Prostate gland (tissue), 2 donors: ENCODE measurements at regions not wholly inside any gene's neighbourhood (a gene's known extent, or its start where the extent isn't known, plus 50 kb on each side); places are given as distances from the start of the nearest gene placed in this dataset.

Source experiments
- DNase-seq: peaks from one replicate; pipeline ENCODE4 v3.0.0-alpha.2; 2019; ENCODE audit warnings: low spot score
- H3K27ac ChIP-seq, 2 donors: fragments of 200-600 bp; sonication (generic); 2 replicates each; pipeline ENCODE4 v1.5.1; 2017 to 2019
- H3K27me3 ChIP-seq: fragments of 200-600 bp; sonication (generic); replicated peaks from 2 replicates; pipeline ENCODE4 v1.5.1; 2019; ENCODE audit not compliant: insufficient read depth
- H3K36me3 ChIP-seq, 2 donors: fragments of 200-600 bp; sonication (generic); 1 replicate in 1 of 2; 2 replicates in 1 of 2; pipeline versions ENCODE4 v1.5.1 to v1.8.1; 2017 to 2019
- H3K4me1 ChIP-seq: fragments of 200-600 bp; sonication (generic); replicated peaks from 2 replicates; pipeline ENCODE4 v1.5.1; 2019
- H3K4me3 ChIP-seq, 2 donors: fragments of 200-600 bp; sonication (generic); 2 replicates each; pipeline ENCODE4 v1.5.1; 2017 to 2019
- H3K9me3 ChIP-seq: fragments of 200-600 bp; sonication (generic); 2 replicates; pipeline ENCODE4 v1.5.1; 2017
- CTCF ChIP-seq, 4 experiments: fragments of 200-600 bp in 2 of 4; fragments of 450-650 bp in 2 of 4; sonication (generic) in 2 of 4; IDR thresholded peaks; 1 replicate in 3 of 4; 2 replicates in 1 of 4; pipeline ENCODE4 v1.5.1; 2016 to 2019; ENCODE audit warnings: antibody characterized with exemption in 4 of 4, mild to moderate bottlenecking in 2 of 4, moderate library complexity in 2 of 4
- POLR2A ChIP-seq: fragments of 450-650 bp; IDR thresholded peaks from one replicate; pipeline ENCODE4 v1.6.1; 2016; ENCODE audit warnings: antibody characterized with exemption, mild to moderate bottlenecking
- POLR2AphosphoS5 ChIP-seq: sonication (generic); formaldehyde crosslinking; IDR thresholded peaks from one replicate; pipeline ENCODE4 v1.6.1; 2017; ENCODE audit warnings: antibody characterized with exemption
- WGBS: methylation state at CpG from one replicate; pipeline ENCODE4 v1.1.5; 2018; 5-methylcytosine and 5-hydroxymethylcytosine counted together
- intact Hi-C: fragments of 100-400 bp; cut with DNase I; formaldehyde crosslinking; loops from one replicate; pipeline ENCODE4 v1.14.2; 2022

- DNase-seq: no peak
- intact Hi-C loops: no loop called here
- no peaks in the 10 kb centered on the region for H3K9me3 ChIP-seq
- WGBS: 80% methylated on average over 2 of the region's 4 CpGs
- H3K27ac ChIP-seq: no peak overlapping the region
- H3K27me3 ChIP-seq: no peaks in the 10 kb centered on the region
- H3K4me1 ChIP-seq: no peaks in the 10 kb centered on the region
- TF ChIP-seq POLR2AphosphoS5: no peak
- no peak for TF ChIP-seq CTCF (IDR thresholded peaks at IDR 0.05)
- TF ChIP-seq POLR2A: no peak
- no peaks in the 10 kb centered on the region for H3K36me3 ChIP-seq
- H3K4me3 ChIP-seq: no peak overlapping the region
Observed at GRCh38 chr22:48696371-48696770, 1131.3 kb downstream of the BRD1 start.

GRCh38 chr22:48695731-48696305 lies 1131.9 kb downstream of the BRD1 start:
- Histone ChIP-seq H3K27ac (no peak overlapping the region), H3K9me3 (no peaks in the 10 kb centered on the region), H3K4me1 (no peaks in the 10 kb centered on the region), H3K27me3 (no peaks in the 10 kb centered on the region), H3K36me3 (no peaks in the 10 kb centered on the region), H3K4me3 (no peak overlapping the region)
- no peak for TF ChIP-seq POLR2AphosphoS5
- no peak for TF ChIP-seq POLR2A
- TF ChIP-seq CTCF (IDR thresholded peaks at IDR 0.05): no peak
- intact Hi-C loops: no loop called here
- 74% methylated on average over 15 of the region's 19 CpGs for whole genome bisulfite sequencing
- DNase-seq: no peak

GRCh38 chr22:48695251-48695650 lies 1132.4 kb downstream of the BRD1 start:
- Histone ChIP-seq H3K27me3 (no peaks in the 10 kb centered on the region), H3K9me3 (no peaks in the 10 kb centered on the region), H3K4me3 (no peak overlapping the region), H3K27ac (no peak overlapping the region), H3K36me3 (no peaks in the 10 kb centered on the region), H3K4me1 (no peaks in the 10 kb centered on the region)
- DNase-seq: no peak
- intact Hi-C loops: no loop called here
- TF ChIP-seq CTCF (IDR thresholded peaks at IDR 0.05) (no peak), POLR2A (no peak), POLR2AphosphoS5 (no peak)
- 46% methylated on average over 6 of the region's 6 CpGs for whole genome bisulfite sequencing

- no peak overlapping the region for H3K4me3 ChIP-seq
- H3K9me3 ChIP-seq: no peaks in the 10 kb centered on the region
- WGBS: 78% methylated on average over 13 of the region's 22 CpGs
- intact Hi-C loops: no loop called here
- TF ChIP-seq CTCF (IDR thresholded peaks at IDR 0.05): no peak
- no peaks in the 10 kb centered on the region for H3K36me3 ChIP-seq
- H3K27ac ChIP-seq: no peak overlapping the region
- DNase-seq: no peak
- no peaks in the 10 kb centered on the region for H3K27me3 ChIP-seq
- no peaks in the 10 kb centered on the region for H3K4me1 ChIP-seq
Observed at GRCh38 chr22:48694296-48694883, 1133.3 kb downstream of the BRD1 start.

- Histone ChIP-seq H3K36me3 (no peaks in the 10 kb centered on the region), H3K4me1 (no peaks in the 10 kb centered on the region), H3K27ac (no peak overlapping the region), H3K27me3 (no peaks in the 10 kb centered on the region), H3K9me3 (no peaks in the 10 kb centered on the region), H3K4me3 (no peak overlapping the region)
- 95% methylated on average over 26 of the region's 26 CpGs for WGBS
- intact Hi-C loops: no loop called here
- TF ChIP-seq POLR2A (no peak), POLR2AphosphoS5 (no peak), CTCF (IDR thresholded peaks at IDR 0.05) (no peak)
- DNase-seq: no peak
Observed at GRCh38 chr22:48693377-48694135, 1134.1 kb downstream of the BRD1 start.
